ENCODE measurements at regions not wholly inside any gene's neighbourhood (a gene's known extent, or its start where the extent isn't known, plus 50 kb on each side); places are given as distances from the start of the nearest gene placed in this dataset.

DNA sequence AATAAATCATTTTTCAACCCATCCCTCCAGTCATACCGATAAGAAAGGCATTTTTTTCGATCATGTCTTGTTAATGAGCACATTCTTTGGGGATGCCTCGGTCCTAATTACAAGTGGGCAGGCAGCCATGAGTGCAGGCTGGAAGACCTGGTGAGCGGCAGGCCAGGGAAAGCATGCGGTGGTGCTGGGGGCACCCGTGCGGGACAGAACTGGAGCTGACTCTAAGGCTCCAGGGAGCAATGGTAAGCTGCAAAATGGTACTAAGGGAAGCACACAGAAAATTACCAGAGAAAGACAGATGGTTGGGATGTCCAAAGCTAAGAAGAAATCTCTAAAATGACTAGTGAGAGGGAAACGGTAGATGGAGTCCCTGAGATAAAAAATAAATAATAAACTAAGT is 411.0 kb upstream of the AGA start:
- TF ChIP-seq CTCF (IDR thresholded peaks at IDR 0.05) (no peak), POLR2A (IDR thresholded peaks at IDR 0.05) (no peak), POLR2AphosphoS5 (IDR thresholded peaks at IDR 0.05; ENCODE audit: insufficient read depth in 1 of 2, low read depth in 1 of 2) (no peak)

Data from vagina (tissue), 2 donors.